ENCODE measurements at regions not wholly inside any gene's neighbourhood (a gene's known extent, or its start where the extent isn't known, plus 50 kb on each side); places are given as distances from the start of the nearest gene placed in this dataset.

- no peak for DNase-seq (ENCODE audit: low spot score)
These were observed 1115.3 kb downstream of the PDHA2 start for GRCh38 chr4:96955226-96955625.

GRCh38 chr4:96955691-96956090 is 1115.8 kb downstream of the PDHA2 start:
- DNase-seq (ENCODE audit: low spot score): no peak

GRCh38 chr4:96969455-96969854 is 1129.6 kb downstream of the PDHA2 start:
- DNase-seq (ENCODE audit: low spot score): no peak

- no peak for DNase-seq (ENCODE audit: low spot score)
These were observed 1133.0 kb downstream of the PDHA2 start for GRCh38 chr4:96972920-96973319.

- DNase-seq (ENCODE audit: low spot score): no peak
These were observed 1134.4 kb downstream of the PDHA2 start for GRCh38 chr4:96974295-96974694.

GRCh38 chr4:96983830-96984229 is 1143.9 kb downstream of the PDHA2 start:
- peak; percentile 46 for DNase-seq (ENCODE audit: low spot score)

GRCh38 chr4:96986816-96987215 is 1146.9 kb downstream of the PDHA2 start:
- no peak for DNase-seq (ENCODE audit: low spot score)

GRCh38 chr4:96991083-96991482 is 1151.2 kb downstream of the PDHA2 start:
- no peak for DNase-seq (ENCODE audit: low spot score)

GRCh38 chr4:96992443-96992842 is 1150.8 kb downstream of the STPG2 start:
- no peak for DNase-seq (ENCODE audit: low spot score)

GRCh38 chr4:96993560-96993959 is 1149.7 kb downstream of the STPG2 start:
- no peak for DNase-seq (ENCODE audit: low spot score)

GRCh38 chr4:97003715-97004114 is 1139.6 kb downstream of the STPG2 start:
- DNase-seq (ENCODE audit: low spot score): no peak

GRCh38 chr4:97013309-97013708 is 1130.0 kb downstream of the STPG2 start:
- DNase-seq (ENCODE audit: low spot score): no peak

- DNase-seq (ENCODE audit: low spot score): no peak
These were observed 1129.6 kb downstream of the STPG2 start for GRCh38 chr4:97013711-97014110.

- no peak for DNase-seq (ENCODE audit: low spot score)
These were observed 1128.0 kb downstream of the STPG2 start for GRCh38 chr4:97015301-97015700.

GRCh38 chr4:97016186-97016907 is 1126.9 kb downstream of the STPG2 start:
- no peak for DNase-seq (ENCODE audit: low spot score)

- DNase-seq (ENCODE audit: low spot score): no peak
These were observed 1115.4 kb downstream of the STPG2 start for GRCh38 chr4:97027728-97028410.

- no peak for DNase-seq (ENCODE audit: low spot score)
These were observed 1114.5 kb downstream of the STPG2 start for GRCh38 chr4:97028785-97029184.

GRCh38 chr4:97037411-97038145 is 1105.7 kb downstream of the STPG2 start:
- peak; percentile 5 for DNase-seq (ENCODE audit: low spot score)

GRCh38 chr4:97038146-97038516 is 1105.1 kb downstream of the STPG2 start:
- no peak for DNase-seq (ENCODE audit: low spot score)

GRCh38 chr4:97072666-97073065 is 1070.6 kb downstream of the STPG2 start:
- no peak for DNase-seq (ENCODE audit: low spot score)

- DNase-seq (ENCODE audit: low spot score): peak; percentile 63
These were observed 1070.1 kb downstream of the STPG2 start for GRCh38 chr4:97073194-97073593.

- DNase-seq (ENCODE audit: low spot score): no peak
These were observed 1068.7 kb downstream of the STPG2 start for GRCh38 chr4:97074531-97074930.

- DNase-seq (ENCODE audit: low spot score): no peak
These were observed 1061.3 kb downstream of the STPG2 start for GRCh38 chr4:97081951-97082350.
